Liver (tissue), 8 donors: ENCODE measurements at regions not wholly inside any gene's neighbourhood (a gene's known extent, or its start where the extent isn't known, plus 50 kb on each side); places are given as distances from the start of the nearest gene placed in this dataset.

Experiments used
- DNase-seq: peaks from one replicate; pipeline ENCODE4 v3.0.0-alpha.2; 2017; ENCODE audit warnings: low spot score
- H3K27ac ChIP-seq, 2 donors: one replicate each; pipeline ENCODE4 v1.7.0; 2013; ENCODE audit warnings: inconsistent platforms in 2 of 2, low read length in 2 of 2, control low read depth in 1 of 2, low read depth in 1 of 2, mild to moderate bottlenecking in 1 of 2
- H3K27me3 ChIP-seq, 4 donors: one replicate each; pipeline versions ENCODE4 v1.6.1 to v1.7.0; 2013; ENCODE audit warnings: low read length in 3 of 4, inconsistent platforms in 1 of 4, mild to moderate bottlenecking in 1 of 4, moderate library complexity in 1 of 4; ENCODE audit not compliant: control insufficient read depth in 4 of 4, insufficient read depth in 4 of 4
- H3K36me3 ChIP-seq, 4 donors: one replicate each; pipeline versions ENCODE4 v1.6.1 to v1.7.0; 2013; ENCODE audit warnings: low read length in 3 of 4, mild to moderate bottlenecking in 3 of 4, low read depth in 1 of 4, moderate library complexity in 1 of 4; ENCODE audit not compliant: control insufficient read depth in 4 of 4, insufficient read depth in 3 of 4
- H3K4me1 ChIP-seq, 4 donors: one replicate each; pipeline versions ENCODE4 v1.6.1 to v1.7.0; 2013; ENCODE audit warnings: low read length in 3 of 4, mild to moderate bottlenecking in 3 of 4, moderate library complexity in 1 of 4; ENCODE audit not compliant: control insufficient read depth in 4 of 4, insufficient read depth in 4 of 4
- H3K4me3 ChIP-seq, 3 donors: one replicate each; pipeline versions ENCODE4 v1.6.1 to v1.7.0; 2013; ENCODE audit warnings: low read length in 3 of 3, control low read depth in 1 of 3, low read depth in 1 of 3, mild to moderate bottlenecking in 1 of 3
- H3K9ac ChIP-seq, 2 donors: one replicate each; pipeline ENCODE4 v1.7.0; 2013; ENCODE audit warnings: low read length in 2 of 2, mild to moderate bottlenecking in 2 of 2, moderate library complexity in 2 of 2, control low read depth in 1 of 2, low read depth in 1 of 2
- H3K9me3 ChIP-seq, 4 donors: one replicate each; pipeline versions ENCODE4 v1.6.1 to v1.7.0; 2013; ENCODE audit warnings: low read length in 3 of 4; ENCODE audit not compliant: control insufficient read depth in 4 of 4
- ATF3 ChIP-seq: IDR thresholded peaks from 2 replicates; pipeline ENCODE4 v1.6.1; 2016; ENCODE audit warnings: antibody characterized with exemption
- CTCF ChIP-seq: fragments of 150-350 bp; IDR thresholded peaks from 2 replicates; pipeline ENCODE4 v1.5.1; 2017; ENCODE audit warnings: improper control_type of control experiment, low read depth, low read length; ENCODE audit not compliant: missing input control
- EGR1 ChIP-seq, 2 donors: IDR thresholded peaks; 2 replicates each; pipeline ENCODE4 v1.6.1; 2016 to 2018; ENCODE audit warnings: antibody characterized with exemption in 2 of 2, low read depth in 2 of 2
- FOXA1 ChIP-seq: IDR thresholded peaks from 2 replicates; pipeline ENCODE4 v1.6.1; 2016; ENCODE audit warnings: antibody characterized with exemption
- FOXA2 ChIP-seq: IDR thresholded peaks from 2 replicates; pipeline ENCODE4 v1.6.1; 2016; ENCODE audit warnings: antibody characterized with exemption
- GABPA ChIP-seq, 2 donors: IDR thresholded peaks in 1 of 2; conservative IDR thresholded peaks in 1 of 2; 2 replicates each; pipeline ENCODE4 v1.6.1; 2016; ENCODE audit warnings: antibody characterized with exemption in 2 of 2, mild to moderate bottlenecking in 1 of 2, moderate library complexity in 1 of 2
- HNF4A ChIP-seq, 2 donors: conservative IDR thresholded peaks; 2 replicates each; pipeline ENCODE4 v1.6.1; 2016; ENCODE audit warnings: antibody characterized with exemption in 2 of 2, mild to moderate bottlenecking in 2 of 2
- HNF4G ChIP-seq: IDR thresholded peaks from 2 replicates; pipeline ENCODE4 v1.6.1; 2016; ENCODE audit warnings: antibody characterized with exemption
- JUND ChIP-seq, 2 donors: IDR thresholded peaks; 2 replicates each; pipeline ENCODE4 v1.6.1; 2016; ENCODE audit warnings: antibody characterized with exemption in 2 of 2
- NR2F2 ChIP-seq: IDR thresholded peaks from 2 replicates; pipeline ENCODE4 v1.6.1; 2016; ENCODE audit warnings: antibody characterized with exemption
- RAD21 ChIP-seq, 2 donors: IDR thresholded peaks; 2 replicates each; pipeline ENCODE4 v1.6.1; 2016; ENCODE audit warnings: antibody characterized with exemption in 2 of 2, mild to moderate bottlenecking in 2 of 2
- RXRA ChIP-seq, 2 donors: IDR thresholded peaks; 2 replicates each; pipeline ENCODE4 v1.6.1; 2017 to 2018; ENCODE audit warnings: antibody characterized with exemption in 2 of 2, mild to moderate bottlenecking in 1 of 2
- SP1 ChIP-seq: IDR thresholded peaks from 2 replicates; pipeline ENCODE4 v1.6.1; 2018; ENCODE audit warnings: antibody characterized with exemption, mild to moderate bottlenecking
- TAF1 ChIP-seq: conservative IDR thresholded peaks from 2 replicates; pipeline ENCODE4 v1.6.1; 2016; ENCODE audit warnings: antibody characterized with exemption, mild to moderate bottlenecking
- YY1 ChIP-seq: IDR thresholded peaks from 2 replicates; pipeline ENCODE4 v1.6.1; 2016; ENCODE audit warnings: antibody characterized with exemption, mild to moderate bottlenecking
- ZBTB33 ChIP-seq: IDR thresholded peaks from 2 replicates; pipeline ENCODE4 v1.6.1; 2016; ENCODE audit warnings: antibody characterized with exemption
- WGBS: extraction: QIAGEN DNeasy Blood & Tissue Kit; methylation state at CpG from one replicate; pipeline ENCODE4 v1.1.7; 2013; 5-methylcytosine and 5-hydroxymethylcytosine counted together
- TF ChIP-seq, protein P1 (sequence below): IDR thresholded peaks from 2 replicates; pipeline ENCODE4 v1.6.1; 2016; ENCODE audit warnings: antibody characterized with exemption
- TF ChIP-seq, protein P2 (sequence below): IDR thresholded peaks from 2 replicates; pipeline ENCODE4 v1.6.1; 2016; ENCODE audit warnings: antibody characterized with exemption, mild to moderate bottlenecking
- donor health status: healthy.
- donor health status: healthy.
- donor health status: healthy.
- donor health status: healthy.
- donor health status: healthy.

DNA sequence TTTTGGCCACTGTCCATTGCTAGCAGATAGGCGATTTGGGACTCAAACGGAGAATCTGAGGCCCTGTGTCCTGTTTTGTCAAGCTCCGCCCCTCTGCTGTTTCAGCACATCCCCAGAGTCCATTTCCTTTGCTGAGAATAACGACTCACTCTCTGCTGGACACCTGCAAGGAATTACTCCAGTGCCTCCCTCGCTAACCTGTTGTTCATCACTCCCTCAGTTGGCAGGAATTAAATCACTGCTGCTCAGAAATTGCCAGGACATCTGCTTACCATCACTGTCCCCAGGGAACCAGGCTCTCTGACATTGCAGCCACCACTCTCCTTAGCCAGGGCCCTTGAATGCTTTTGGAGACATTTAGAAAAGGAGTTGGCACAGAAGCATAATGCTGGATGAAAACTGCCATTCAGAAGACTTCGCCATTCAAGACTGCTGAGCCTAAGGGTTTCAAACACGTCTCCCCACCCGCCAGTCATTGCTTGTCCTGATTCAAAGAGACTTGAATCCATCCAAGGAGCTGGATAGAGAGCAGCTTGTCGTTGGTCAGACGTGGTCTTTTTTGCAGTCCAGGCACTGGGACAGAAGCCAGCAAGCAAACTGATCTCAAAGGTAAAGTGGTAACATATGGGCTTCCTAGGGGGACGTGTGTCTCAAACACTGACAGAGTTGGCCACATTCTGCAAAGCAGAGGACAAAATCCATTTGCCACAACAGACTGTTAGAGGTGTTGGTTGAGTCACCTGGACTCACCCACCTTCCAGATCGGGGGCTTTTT is 155.3 kb downstream of the UXS1 start:
- Histone ChIP-seq H3K4me3 (no peak overlapping the region), H3K4me1 (peaks cover 0 to 5% (median 0%) of the 10 kb centered on the region in 4 donors), H3K9ac (no peak overlapping the region), H3K27ac (no peak overlapping the region), H3K36me3 (no peaks in the 10 kb centered on the region), H3K27me3 (no peaks in the 10 kb centered on the region), H3K9me3 (no peaks in the 10 kb centered on the region)
- TF ChIP-seq YY1, result no peak
- DNase-seq, result no peak
- WGBS, result 74% methylated on average over 12 of the region's 12 CpGs

GRCh38 chr2:106037932-106038331 is 156.2 kb downstream of the UXS1 start:
- DNase-seq, result no peak
- Histone ChIP-seq H3K9me3 (peaks cover 0 to under 1% (median 0%) of the 10 kb centered on the region in 4 donors), H3K9ac (no peak overlapping the region), H3K27me3 (no peaks in the 10 kb centered on the region), H3K36me3 (no peaks in the 10 kb centered on the region), H3K4me1 (peaks cover 0 to 5% (median 0%) of the 10 kb centered on the region in 4 donors), H3K27ac (no peak overlapping the region), H3K4me3 (no peak overlapping the region)
- TF ChIP-seq HNF4G (no peak), GABPA (IDR thresholded peaks at IDR 0.05 in 1 of 2, conservative IDR thresholded peaks at IDR 0.05 in 1 of 2) (no peak), ZBTB33 (no peak), ATF3 (no peak), FOXA2 (no peak), SP1 (no peak), NR2F2 (no peak), HNF4A (conservative IDR thresholded peaks at IDR 0.05) (no peak), FOXA1 (no peak), TAF1 (no peak), EGR1 (IDR thresholded peaks at IDR 0.05; ENCODE audit: low read depth in 2 of 2) (no peak), YY1 (no peak), CTCF (no peak), JUND (IDR thresholded peaks at IDR 0.05) (no peak), RXRA (IDR thresholded peaks at IDR 0.05) (no peak), RAD21 (IDR thresholded peaks at IDR 0.05) (no peak)
- TF ChIP-seq, protein P1, sequence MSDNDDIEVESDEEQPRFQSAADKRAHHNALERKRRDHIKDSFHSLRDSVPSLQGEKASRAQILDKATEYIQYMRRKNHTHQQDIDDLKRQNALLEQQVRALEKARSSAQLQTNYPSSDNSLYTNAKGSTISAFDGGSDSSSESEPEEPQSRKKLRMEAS, result no peak
- TF ChIP-seq, protein P2, sequence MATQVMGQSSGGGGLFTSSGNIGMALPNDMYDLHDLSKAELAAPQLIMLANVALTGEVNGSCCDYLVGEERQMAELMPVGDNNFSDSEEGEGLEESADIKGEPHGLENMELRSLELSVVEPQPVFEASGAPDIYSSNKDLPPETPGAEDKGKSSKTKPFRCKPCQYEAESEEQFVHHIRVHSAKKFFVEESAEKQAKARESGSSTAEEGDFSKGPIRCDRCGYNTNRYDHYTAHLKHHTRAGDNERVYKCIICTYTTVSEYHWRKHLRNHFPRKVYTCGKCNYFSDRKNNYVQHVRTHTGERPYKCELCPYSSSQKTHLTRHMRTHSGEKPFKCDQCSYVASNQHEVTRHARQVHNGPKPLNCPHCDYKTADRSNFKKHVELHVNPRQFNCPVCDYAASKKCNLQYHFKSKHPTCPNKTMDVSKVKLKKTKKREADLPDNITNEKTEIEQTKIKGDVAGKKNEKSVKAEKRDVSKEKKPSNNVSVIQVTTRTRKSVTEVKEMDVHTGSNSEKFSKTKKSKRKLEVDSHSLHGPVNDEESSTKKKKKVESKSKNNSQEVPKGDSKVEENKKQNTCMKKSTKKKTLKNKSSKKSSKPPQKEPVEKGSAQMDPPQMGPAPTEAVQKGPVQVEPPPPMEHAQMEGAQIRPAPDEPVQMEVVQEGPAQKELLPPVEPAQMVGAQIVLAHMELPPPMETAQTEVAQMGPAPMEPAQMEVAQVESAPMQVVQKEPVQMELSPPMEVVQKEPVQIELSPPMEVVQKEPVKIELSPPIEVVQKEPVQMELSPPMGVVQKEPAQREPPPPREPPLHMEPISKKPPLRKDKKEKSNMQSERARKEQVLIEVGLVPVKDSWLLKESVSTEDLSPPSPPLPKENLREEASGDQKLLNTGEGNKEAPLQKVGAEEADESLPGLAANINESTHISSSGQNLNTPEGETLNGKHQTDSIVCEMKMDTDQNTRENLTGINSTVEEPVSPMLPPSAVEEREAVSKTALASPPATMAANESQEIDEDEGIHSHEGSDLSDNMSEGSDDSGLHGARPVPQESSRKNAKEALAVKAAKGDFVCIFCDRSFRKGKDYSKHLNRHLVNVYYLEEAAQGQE, result no peak
- 91% methylated on average over 6 of the region's 6 CpGs for WGBS
